GM23248 (cell line): ENCODE measurements at regions not wholly inside any gene's neighbourhood (a gene's known extent, or its start where the extent isn't known, plus 50 kb on each side); places are given as distances from the start of the nearest gene placed in this dataset.

ENCODE experiments used
- EZH2 ChIP-seq: fragments of 200-600 bp; sonication (generic); IDR thresholded peaks from 2 replicates; pipeline ENCODE4 v1.6.1; 2018; ENCODE audit warnings: antibody characterized with exemption, mild to moderate bottlenecking; ENCODE audit not compliant: insufficient read depth, poor library complexity, severe bottlenecking
- EZH2phosphoT487 ChIP-seq: fragments of 200-600 bp; sonication (generic); IDR thresholded peaks from 2 replicates; pipeline ENCODE4 v1.6.1; 2018; ENCODE audit warnings: antibody characterized with exemption, moderate library complexity, mild to moderate bottlenecking, low read depth; ENCODE audit not compliant: insufficient read depth

- TF ChIP-seq EZH2phosphoT487 (no peak), EZH2 (no peak)
These were observed 310.7 kb downstream of the ZNF326 start for GRCh38 chr1:90305577-90305976.
